Keratinocyte (primary cell): ENCODE measurements at regions not wholly inside any gene's neighbourhood (a gene's known extent, or its start where the extent isn't known, plus 50 kb on each side); places are given as distances from the start of the nearest gene placed in this dataset.

Experiments used
- DNase-seq: peaks from one replicate; pipeline ENCODE4 v3.0.0-alpha.2; 2011; ENCODE audit warnings: low read depth, missing footprints, low spot score
- FAIRE-seq: peaks from 2 replicates; lab custom pipeline; 2011; peaks lifted over from hg19 to GRCh38; lab: Jason Lieb, UNC
- H2AFZ ChIP-seq: 2 replicates; pipeline ENCODE4 v1.6.0; 2012; ENCODE audit warnings: low read length, control low read depth, inconsistent platforms; ENCODE audit not compliant: control insufficient read depth
- H3K27ac ChIP-seq: 2 replicates; pipeline ENCODE4 v1.5.1; 2011; ENCODE audit warnings: low read length; ENCODE audit not compliant: control insufficient read depth, insufficient read depth
- H3K27me3 ChIP-seq: 3 replicates; pipeline ENCODE4 v1.6.0; 2011; ENCODE audit warnings: low read length; ENCODE audit not compliant: control insufficient read depth, insufficient read depth; ENCODE audit errors: extremely low read depth
- H3K36me3 ChIP-seq, 2 experiments: 2 replicates in 1 of 2; 3 replicates in 1 of 2; pipeline ENCODE4 v1.5.1; 2011; ENCODE audit warnings: low read length in 2 of 2, mild to moderate bottlenecking in 1 of 2; ENCODE audit not compliant: control insufficient read depth in 2 of 2, insufficient read depth in 2 of 2; ENCODE audit errors: extremely low read depth in 1 of 2
- H3K4me1 ChIP-seq: 3 replicates; pipeline ENCODE4 v1.5.1; 2011; ENCODE audit warnings: low read length; ENCODE audit not compliant: control insufficient read depth, insufficient read depth; ENCODE audit errors: extremely low read depth
- H3K4me2 ChIP-seq: 3 replicates; pipeline ENCODE4 v1.6.0; 2011; ENCODE audit warnings: low read depth, low read length; ENCODE audit not compliant: control insufficient read depth, insufficient read depth; ENCODE audit errors: extremely low read depth
- H3K4me3 ChIP-seq, 3 experiments: fragments of 200-600 bp in 1 of 3; sonication (generic) in 1 of 3; 2 replicates in 2 of 3; 3 replicates in 1 of 3; pipeline ENCODE4 v1.5.1; 2011 to 2016; ENCODE audit warnings: low read length in 3 of 3, mild to moderate bottlenecking in 3 of 3, control low read depth in 2 of 3, inconsistent platforms in 1 of 3, low read depth in 1 of 3, mixed read lengths in 1 of 3, mixed run types in 1 of 3, moderate library complexity in 1 of 3; ENCODE audit not compliant: control insufficient read depth in 2 of 3, insufficient read depth in 2 of 3; ENCODE audit errors: extremely low read depth in 1 of 3
- H3K79me2 ChIP-seq: 2 replicates; pipeline ENCODE4 v1.6.0; 2012; ENCODE audit warnings: low read length; ENCODE audit not compliant: control insufficient read depth, insufficient read depth
- H3K9ac ChIP-seq: 3 replicates; pipeline ENCODE4 v1.6.0; 2011; ENCODE audit warnings: low read length; ENCODE audit not compliant: control insufficient read depth, insufficient read depth; ENCODE audit errors: extremely low read depth
- H3K9me1 ChIP-seq: 3 replicates; pipeline ENCODE4 v1.6.0; 2011; ENCODE audit warnings: low read length; ENCODE audit not compliant: control insufficient read depth, insufficient read depth; ENCODE audit errors: extremely low read depth
- H3K9me3 ChIP-seq: 2 replicates; pipeline ENCODE4 v1.5.1; 2012; ENCODE audit warnings: low read depth, low read length; ENCODE audit not compliant: control insufficient read depth
- H4K20me1 ChIP-seq: 3 replicates; pipeline ENCODE4 v1.6.0; 2011; ENCODE audit warnings: low read length; ENCODE audit not compliant: control insufficient read depth, insufficient read depth; ENCODE audit errors: extremely low read depth
- EZH2 ChIP-seq: IDR thresholded peaks from one replicate; pipeline ENCODE4 v1.6.1; 2012; ENCODE audit warnings: inconsistent platforms, mild to moderate bottlenecking, low read length, moderate library complexity
- dilution Hi-C: fragments of 300-500 bp; cut with MboI; formaldehyde crosslinking; loops from one replicate; pipeline ENCODE4 v1.7.0; 2020; ENCODE audit warnings: low sequenced_read_pairs; ENCODE audit not compliant: extremely low pct_ligation_motif_present
- TF ChIP-seq, protein P1 (sequence below), 3 experiments: IDR thresholded peaks in 1 of 3; conservative IDR thresholded peaks in 1 of 3; optimal IDR thresholded peaks in 1 of 3; 2 replicates in 2 of 3; 3 replicates in 1 of 3; pipeline versions ENCODE3 to v1.5.1; 2011; ENCODE audit warnings: low read length in 3 of 3, mild to moderate bottlenecking in 3 of 3, moderate library complexity in 2 of 3, control low read depth in 1 of 3, inconsistent platforms in 1 of 3; ENCODE audit not compliant: insufficient read depth in 2 of 3; ENCODE audit errors: extremely low read depth in 1 of 3

DNA sequence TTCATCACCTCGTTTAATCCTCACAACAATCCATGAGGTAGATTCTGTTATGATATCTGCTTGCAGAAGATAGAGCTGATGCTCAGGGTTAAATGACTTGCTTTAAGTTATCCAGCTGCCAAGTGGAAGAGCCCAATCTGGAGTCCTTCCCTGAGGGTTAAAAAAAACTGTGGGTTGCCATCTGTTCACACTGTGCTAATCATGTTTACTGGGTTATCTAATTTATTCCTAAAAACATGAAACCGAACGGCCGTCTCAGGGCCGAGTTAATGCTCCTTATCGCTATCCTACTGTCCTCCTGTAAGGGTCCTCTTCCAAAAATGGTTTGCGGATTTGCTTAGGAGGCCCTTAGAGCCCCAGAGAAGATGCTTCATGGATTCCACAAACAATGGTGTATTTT is 153.3 kb downstream of the YIPF5 start:
- Histone ChIP-seq H3K9ac (no peak overlapping the region), H3K27ac (no peak overlapping the region), H3K79me2 (no peaks in the 10 kb centered on the region), H3K9me3 (no peaks in the 10 kb centered on the region), H3K4me3 (no peak overlapping the region), H2AFZ (no peak overlapping the region), H4K20me1 (no peaks in the 10 kb centered on the region), H3K4me2 (no peak overlapping the region), H3K27me3 (no peaks in the 10 kb centered on the region), H3K4me1 (no peaks in the 10 kb centered on the region), H3K9me1 (no peaks in the 10 kb centered on the region), H3K36me3 (no peaks in the 10 kb centered on the region)
- dilution Hi-C loops: no loop called here
- TF ChIP-seq, protein P1, sequence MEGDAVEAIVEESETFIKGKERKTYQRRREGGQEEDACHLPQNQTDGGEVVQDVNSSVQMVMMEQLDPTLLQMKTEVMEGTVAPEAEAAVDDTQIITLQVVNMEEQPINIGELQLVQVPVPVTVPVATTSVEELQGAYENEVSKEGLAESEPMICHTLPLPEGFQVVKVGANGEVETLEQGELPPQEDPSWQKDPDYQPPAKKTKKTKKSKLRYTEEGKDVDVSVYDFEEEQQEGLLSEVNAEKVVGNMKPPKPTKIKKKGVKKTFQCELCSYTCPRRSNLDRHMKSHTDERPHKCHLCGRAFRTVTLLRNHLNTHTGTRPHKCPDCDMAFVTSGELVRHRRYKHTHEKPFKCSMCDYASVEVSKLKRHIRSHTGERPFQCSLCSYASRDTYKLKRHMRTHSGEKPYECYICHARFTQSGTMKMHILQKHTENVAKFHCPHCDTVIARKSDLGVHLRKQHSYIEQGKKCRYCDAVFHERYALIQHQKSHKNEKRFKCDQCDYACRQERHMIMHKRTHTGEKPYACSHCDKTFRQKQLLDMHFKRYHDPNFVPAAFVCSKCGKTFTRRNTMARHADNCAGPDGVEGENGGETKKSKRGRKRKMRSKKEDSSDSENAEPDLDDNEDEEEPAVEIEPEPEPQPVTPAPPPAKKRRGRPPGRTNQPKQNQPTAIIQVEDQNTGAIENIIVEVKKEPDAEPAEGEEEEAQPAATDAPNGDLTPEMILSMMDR (optimal IDR thresholded peaks at IDR 0.05 in 1 of 3, IDR thresholded peaks at IDR 0.05 in 1 of 3, conservative IDR thresholded peaks at IDR 0.05 in 1 of 3; ENCODE audit: extremely low read depth in 1 of 3, insufficient read depth in 2 of 3, low read length in 3 of 3): no peak
- TF ChIP-seq EZH2: no peak
- DNase-seq (no peak), FAIRE-seq (no peak)

DNA sequence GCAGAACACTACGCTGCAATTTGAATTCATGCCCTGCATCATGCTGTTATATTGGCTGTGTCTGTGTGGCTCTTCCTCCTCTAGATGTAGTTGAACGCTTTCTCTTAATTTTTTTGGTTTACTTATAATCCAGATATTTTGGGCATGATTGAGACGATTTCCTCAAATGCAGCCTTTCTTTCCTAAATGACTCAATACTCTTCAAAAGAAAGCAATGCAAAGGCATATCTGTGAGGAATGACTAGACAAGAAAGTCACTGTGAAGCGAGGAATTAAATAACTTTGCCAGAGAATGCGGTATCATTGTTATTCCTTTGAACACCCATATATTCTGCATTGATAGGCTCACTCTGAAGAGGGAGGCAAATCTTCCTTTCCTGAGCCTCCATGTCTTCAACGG is 152.8 kb downstream of the YIPF5 start:
- TF ChIP-seq EZH2: no peak
- TF ChIP-seq, protein P1 (optimal IDR thresholded peaks at IDR 0.05 in 1 of 3, IDR thresholded peaks at IDR 0.05 in 1 of 3, conservative IDR thresholded peaks at IDR 0.05 in 1 of 3; ENCODE audit: extremely low read depth in 1 of 3, insufficient read depth in 2 of 3, low read length in 3 of 3): no peak
- no peaks in the 10 kb centered on the region for H3K9me1 ChIP-seq
- no peak overlapping the region for H3K9ac ChIP-seq
- dilution Hi-C loops: no loop called here
- no peak overlapping the region for H3K4me3 ChIP-seq
- DNase-seq: no peak
- no peaks in the 10 kb centered on the region for H3K36me3 ChIP-seq
- no peaks in the 10 kb centered on the region for H3K9me3 ChIP-seq
- H3K79me2 ChIP-seq: no peaks in the 10 kb centered on the region
- H3K4me1 ChIP-seq: no peaks in the 10 kb centered on the region
- no peak overlapping the region for H2AFZ ChIP-seq
- H3K4me2 ChIP-seq: no peak overlapping the region
- no peak for FAIRE-seq
- no peaks in the 10 kb centered on the region for H4K20me1 ChIP-seq
- H3K27me3 ChIP-seq: no peaks in the 10 kb centered on the region
- no peak overlapping the region for H3K27ac ChIP-seq
